DND-41 (cell line): ENCODE measurements at regions not wholly inside any gene's neighbourhood (a gene's known extent, or its start where the extent isn't known, plus 50 kb on each side); places are given as distances from the start of the nearest gene placed in this dataset.

ENCODE experiments used
- EZH2 ChIP-seq: IDR thresholded peaks from 3 replicates; pipeline ENCODE4 v1.6.1; 2012; ENCODE audit warnings: borderline replicate concordance, low read depth, mild to moderate bottlenecking, moderate library complexity, low read length, inconsistent platforms; ENCODE audit not compliant: severe bottlenecking
- TF ChIP-seq, protein P1 (sequence below): IDR thresholded peaks from 2 replicates; pipeline ENCODE4 v1.5.1; 2012; ENCODE audit warnings: borderline replicate concordance, low read length, moderate library complexity, mild to moderate bottlenecking; ENCODE audit not compliant: poor library complexity, severe bottlenecking; ENCODE audit errors: extremely low read depth

- TF ChIP-seq, protein P1, sequence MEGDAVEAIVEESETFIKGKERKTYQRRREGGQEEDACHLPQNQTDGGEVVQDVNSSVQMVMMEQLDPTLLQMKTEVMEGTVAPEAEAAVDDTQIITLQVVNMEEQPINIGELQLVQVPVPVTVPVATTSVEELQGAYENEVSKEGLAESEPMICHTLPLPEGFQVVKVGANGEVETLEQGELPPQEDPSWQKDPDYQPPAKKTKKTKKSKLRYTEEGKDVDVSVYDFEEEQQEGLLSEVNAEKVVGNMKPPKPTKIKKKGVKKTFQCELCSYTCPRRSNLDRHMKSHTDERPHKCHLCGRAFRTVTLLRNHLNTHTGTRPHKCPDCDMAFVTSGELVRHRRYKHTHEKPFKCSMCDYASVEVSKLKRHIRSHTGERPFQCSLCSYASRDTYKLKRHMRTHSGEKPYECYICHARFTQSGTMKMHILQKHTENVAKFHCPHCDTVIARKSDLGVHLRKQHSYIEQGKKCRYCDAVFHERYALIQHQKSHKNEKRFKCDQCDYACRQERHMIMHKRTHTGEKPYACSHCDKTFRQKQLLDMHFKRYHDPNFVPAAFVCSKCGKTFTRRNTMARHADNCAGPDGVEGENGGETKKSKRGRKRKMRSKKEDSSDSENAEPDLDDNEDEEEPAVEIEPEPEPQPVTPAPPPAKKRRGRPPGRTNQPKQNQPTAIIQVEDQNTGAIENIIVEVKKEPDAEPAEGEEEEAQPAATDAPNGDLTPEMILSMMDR = no peak
- no peak for TF ChIP-seq EZH2
Observed at GRCh38 chr4:123476089-123476488, 79.5 kb downstream of the SPRY1 start.
